ENCODE measurements at regions not wholly inside any gene's neighbourhood (a gene's known extent, or its start where the extent isn't known, plus 50 kb on each side); places are given as distances from the start of the nearest gene placed in this dataset.

DNA sequence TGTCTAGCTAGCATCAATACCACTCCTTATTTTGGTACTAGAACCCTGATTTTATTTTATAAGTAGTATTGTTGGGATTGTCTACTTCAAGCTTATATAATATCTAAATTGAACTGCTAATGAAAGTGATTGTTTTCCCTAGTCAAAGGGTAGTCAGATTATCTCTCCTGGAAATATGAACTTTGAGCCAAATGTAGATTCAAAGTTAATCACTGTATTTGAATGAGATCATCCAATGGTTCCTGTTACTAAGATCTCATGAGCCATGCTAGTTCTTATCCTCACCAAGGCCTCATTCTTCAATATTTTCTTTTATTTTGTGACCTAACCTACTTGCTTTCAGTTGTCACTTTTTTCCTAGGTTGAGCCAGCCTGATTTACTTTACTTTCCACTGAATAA lies 276.7 kb downstream of the RASSF9 start:
- no TSS peak for BruUV-seq (replicated peaks)
- POLR2A ChIA-PET (ENCODE audit: low non-redundant PET): no interaction called here
- Histone ChIP-seq H3K36me3 (ENCODE audit: insufficient read depth, low read length, poor library complexity, severe bottlenecking) (no peaks in the 10 kb centered on the region), H3K4me3 (ENCODE audit: low read depth, low read length, poor library complexity, severe bottlenecking) (no peak overlapping the region), H3K9me3 (ENCODE audit: low read depth, low read length, poor library complexity, severe bottlenecking) (no peaks in the 10 kb centered on the region), H3K4me1 (ENCODE audit: insufficient read depth, low read length, poor library complexity, severe bottlenecking) (no peaks in the 10 kb centered on the region), H3K27me3 (replicated peaks; ENCODE audit: insufficient read depth, low read depth, low read length, poor library complexity) (no peaks in the 10 kb centered on the region), H3K27ac (ENCODE audit: low read depth, low read length, poor library complexity, severe bottlenecking) (no peak overlapping the region)
- no peak for DNase-seq (ENCODE audit: low spot score)
- intact Hi-C loops (cut with micrococcal nuclease; ENCODE audit: unreplicated experiment): no loop called here
- no peak for TF ChIP-seq EZH2 (IDR thresholded peaks at IDR 0.05; ENCODE audit: borderline replicate concordance, low read depth, low read length, poor library complexity, severe bottlenecking)
- TF ChIP-seq, protein P1, sequence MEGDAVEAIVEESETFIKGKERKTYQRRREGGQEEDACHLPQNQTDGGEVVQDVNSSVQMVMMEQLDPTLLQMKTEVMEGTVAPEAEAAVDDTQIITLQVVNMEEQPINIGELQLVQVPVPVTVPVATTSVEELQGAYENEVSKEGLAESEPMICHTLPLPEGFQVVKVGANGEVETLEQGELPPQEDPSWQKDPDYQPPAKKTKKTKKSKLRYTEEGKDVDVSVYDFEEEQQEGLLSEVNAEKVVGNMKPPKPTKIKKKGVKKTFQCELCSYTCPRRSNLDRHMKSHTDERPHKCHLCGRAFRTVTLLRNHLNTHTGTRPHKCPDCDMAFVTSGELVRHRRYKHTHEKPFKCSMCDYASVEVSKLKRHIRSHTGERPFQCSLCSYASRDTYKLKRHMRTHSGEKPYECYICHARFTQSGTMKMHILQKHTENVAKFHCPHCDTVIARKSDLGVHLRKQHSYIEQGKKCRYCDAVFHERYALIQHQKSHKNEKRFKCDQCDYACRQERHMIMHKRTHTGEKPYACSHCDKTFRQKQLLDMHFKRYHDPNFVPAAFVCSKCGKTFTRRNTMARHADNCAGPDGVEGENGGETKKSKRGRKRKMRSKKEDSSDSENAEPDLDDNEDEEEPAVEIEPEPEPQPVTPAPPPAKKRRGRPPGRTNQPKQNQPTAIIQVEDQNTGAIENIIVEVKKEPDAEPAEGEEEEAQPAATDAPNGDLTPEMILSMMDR (conservative IDR thresholded peaks at IDR 0.05; ENCODE audit: low read depth, low read length): no peak
- CTCF ChIA-PET: no interaction called here

DNA sequence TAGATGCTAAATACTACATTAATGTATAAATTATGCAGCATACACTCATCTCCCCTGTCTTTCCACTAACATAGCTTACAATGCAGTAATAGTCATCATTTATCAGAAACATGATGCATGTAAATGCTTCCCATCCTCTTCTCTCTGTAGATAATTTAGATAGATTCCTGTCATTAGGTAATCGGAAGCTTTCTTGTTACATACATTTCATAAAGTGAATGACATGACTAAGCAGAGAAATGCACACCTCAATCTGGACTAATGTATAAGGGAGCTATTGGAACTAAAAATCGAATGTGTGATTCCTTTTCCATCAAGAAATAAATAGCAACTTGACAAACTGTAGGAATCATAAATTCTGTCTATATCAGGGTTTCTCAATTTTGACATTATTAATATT lies 273.4 kb downstream of the RASSF9 start:
- ChIA-PET CTCF (no interaction called here), POLR2A (ENCODE audit: low non-redundant PET) (no interaction called here)
- Histone ChIP-seq H3K9me3 (ENCODE audit: low read depth, low read length, poor library complexity, severe bottlenecking) (no peaks in the 10 kb centered on the region), H3K36me3 (ENCODE audit: insufficient read depth, low read length, poor library complexity, severe bottlenecking) (no peaks in the 10 kb centered on the region), H3K4me1 (ENCODE audit: insufficient read depth, low read length, poor library complexity, severe bottlenecking) (no peaks in the 10 kb centered on the region), H3K27ac (ENCODE audit: low read depth, low read length, poor library complexity, severe bottlenecking) (no peak overlapping the region), H3K4me3 (ENCODE audit: low read depth, low read length, poor library complexity, severe bottlenecking) (no peak overlapping the region), H3K27me3 (replicated peaks; ENCODE audit: insufficient read depth, low read depth, low read length, poor library complexity) (no peaks in the 10 kb centered on the region)
- intact Hi-C loops (cut with micrococcal nuclease; ENCODE audit: unreplicated experiment): no loop called here
- no peak for DNase-seq (ENCODE audit: low spot score)
- TF ChIP-seq, protein P1 (conservative IDR thresholded peaks at IDR 0.05; ENCODE audit: low read depth, low read length): no peak
- TF ChIP-seq EZH2 (IDR thresholded peaks at IDR 0.05; ENCODE audit: borderline replicate concordance, low read depth, low read length, poor library complexity, severe bottlenecking): no peak
- BruUV-seq (replicated peaks): no TSS peak

DNA sequence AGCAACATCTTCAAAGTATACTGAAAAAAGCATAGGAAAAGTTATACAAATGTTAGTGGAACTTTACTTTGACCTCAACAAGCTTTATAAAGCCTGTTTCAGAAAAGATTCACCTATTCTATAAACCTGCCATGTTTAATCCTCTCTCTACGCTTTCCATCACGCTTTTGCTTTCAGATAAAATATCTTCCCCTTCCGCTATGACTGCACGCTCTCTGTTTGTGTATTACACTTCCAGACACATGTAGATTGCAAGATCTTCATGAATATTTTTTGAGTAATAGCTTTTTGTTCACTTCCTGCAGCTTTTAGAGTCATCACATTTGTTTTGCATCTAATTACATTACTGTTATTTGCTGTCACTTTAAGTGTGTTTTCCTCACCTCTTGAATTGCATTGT lies 271.4 kb downstream of the RASSF9 start:
- no peak overlapping the region for H3K27ac ChIP-seq (ENCODE audit: low read depth, low read length, poor library complexity, severe bottlenecking)
- no peaks in the 10 kb centered on the region for H3K4me1 ChIP-seq (ENCODE audit: insufficient read depth, low read length, poor library complexity, severe bottlenecking)
- H3K9me3 ChIP-seq (ENCODE audit: low read depth, low read length, poor library complexity, severe bottlenecking): no peaks in the 10 kb centered on the region
- H3K4me3 ChIP-seq (ENCODE audit: low read depth, low read length, poor library complexity, severe bottlenecking): no peak overlapping the region
- intact Hi-C loops (cut with micrococcal nuclease; ENCODE audit: unreplicated experiment): no loop called here
- no peak for DNase-seq (ENCODE audit: low spot score)
- TF ChIP-seq, protein P1 (conservative IDR thresholded peaks at IDR 0.05; ENCODE audit: low read depth, low read length): no peak
- TF ChIP-seq EZH2 (IDR thresholded peaks at IDR 0.05; ENCODE audit: borderline replicate concordance, low read depth, low read length, poor library complexity, severe bottlenecking): no peak
- BruUV-seq (replicated peaks): no TSS peak
- H3K27me3 ChIP-seq (replicated peaks; ENCODE audit: insufficient read depth, low read depth, low read length, poor library complexity): no peaks in the 10 kb centered on the region
- no peaks in the 10 kb centered on the region for H3K36me3 ChIP-seq (ENCODE audit: insufficient read depth, low read length, poor library complexity, severe bottlenecking)
- ChIA-PET CTCF (no interaction called here), POLR2A (ENCODE audit: low non-redundant PET) (no interaction called here)

All from A673 (cell line).